HEK293 (cell line): ENCODE measurements at regions not wholly inside any gene's neighbourhood (a gene's known extent, or its start where the extent isn't known, plus 50 kb on each side); places are given as distances from the start of the nearest gene placed in this dataset.

ENCODE experiments used
- RBAK ChIP-seq: fragments of 450-650 bp; formaldehyde crosslinking; IDR thresholded peaks from 2 replicates; pipeline ENCODE4 v1.5.1; 2016; ENCODE audit warnings: missing biosample characterization, missing genetic modification characterization
- ZBTB44 ChIP-seq: fragments of 450-650 bp; IDR thresholded peaks from 2 replicates; pipeline ENCODE4 v1.5.1; 2018; ENCODE audit warnings: missing biosample characterization, mild to moderate bottlenecking, missing genetic modification characterization
- ZBTB49 ChIP-seq: fragments of 450-650 bp; formaldehyde crosslinking; IDR thresholded peaks from 2 replicates; pipeline ENCODE4 v1.5.1; 2016; ENCODE audit warnings: missing biosample characterization, missing genetic modification characterization, low read depth
- ZBTB8A ChIP-seq: fragments of 450-650 bp; formaldehyde crosslinking; IDR thresholded peaks from 2 replicates; pipeline ENCODE4 v1.5.1; 2016; ENCODE audit warnings: missing biosample characterization, missing genetic modification characterization
- ZNF121 ChIP-seq: fragments of 450-650 bp; formaldehyde crosslinking; IDR thresholded peaks from 2 replicates; pipeline ENCODE4 v1.5.1; 2016; ENCODE audit warnings: missing biosample characterization, missing genetic modification characterization
- ZNF148 ChIP-seq: fragments of 450-650 bp; formaldehyde crosslinking; IDR thresholded peaks from 2 replicates; pipeline ENCODE4 v1.5.0; 2017; ENCODE audit warnings: missing biosample characterization, missing genetic modification characterization, borderline replicate concordance
- ZNF350 ChIP-seq: fragments of 450-650 bp; formaldehyde crosslinking; IDR thresholded peaks from 2 replicates; pipeline ENCODE4 v1.5.0; 2017; ENCODE audit warnings: missing biosample characterization, mild to moderate bottlenecking, missing genetic modification characterization
- ZNF514 ChIP-seq: fragments of 450-650 bp; formaldehyde crosslinking; IDR thresholded peaks from 2 replicates; pipeline ENCODE4 v1.5.1; 2016; ENCODE audit warnings: missing biosample characterization, missing genetic modification characterization
- ZNF561 ChIP-seq: fragments of 450-650 bp; IDR thresholded peaks from 2 replicates; pipeline ENCODE4 v1.5.1; 2018; ENCODE audit warnings: missing biosample characterization, missing genetic modification characterization, borderline replicate concordance
- ZNF76 ChIP-seq: fragments of 450-650 bp; formaldehyde crosslinking; IDR thresholded peaks from 2 replicates; pipeline ENCODE4; 2016; ENCODE audit warnings: low read depth, missing biosample characterization, missing genetic modification characterization, borderline replicate concordance
- ZNF830 ChIP-seq: fragments of 450-650 bp; IDR thresholded peaks from 2 replicates; pipeline ENCODE4 v1.5.0; 2018; ENCODE audit warnings: missing biosample characterization, missing genetic modification characterization, low read depth, mild to moderate bottlenecking, moderate library complexity

GRCh38 chr4:19486400-19486799, 765.3 kb upstream of the SLIT2 start:
- TF ChIP-seq ZNF561 (tag by site-specific recombination), result no peak
- no peak for TF ChIP-seq RBAK
- TF ChIP-seq ZNF148 (tag by site-specific recombination), result no peak
- TF ChIP-seq ZBTB49 (tag by site-specific recombination), result no peak
- no peak for TF ChIP-seq ZNF514 (tag by site-specific recombination)
- TF ChIP-seq ZBTB44 (tag by site-specific recombination), result no peak
- no peak for TF ChIP-seq ZNF121 (tag by site-specific recombination)
- TF ChIP-seq ZNF350 (tag by site-specific recombination), result no peak
- no peak for TF ChIP-seq ZNF830 (tag by site-specific recombination)
- no peak for TF ChIP-seq ZNF76
- TF ChIP-seq ZBTB8A, result no peak
